C4-2B (cell line): ENCODE measurements at regions not wholly inside any gene's neighbourhood (a gene's known extent, or its start where the extent isn't known, plus 50 kb on each side); places are given as distances from the start of the nearest gene placed in this dataset.
"Not testable (repeated sequence)": the region's sequence is repeated elsewhere in the genome, so short reads cannot be mapped to it uniquely, and the experiment has no call there.

Experiments used
- H3K27ac ChIP-seq: fragments of 450-650 bp; 2 replicates; pipeline ENCODE4 v1.5.1; 2017
- CTCF ChIP-seq: fragments of 450-650 bp; conservative IDR thresholded peaks from 2 replicates; pipeline ENCODE4 v1.5.1; 2017; ENCODE audit warnings: mild to moderate bottlenecking
- ZFX ChIP-seq: fragments of 450-650 bp; IDR thresholded peaks from 2 replicates; pipeline ENCODE4 v1.6.1; 2017

- no peak overlapping the region for H3K27ac ChIP-seq
- no peak for TF ChIP-seq ZFX
- no peak for TF ChIP-seq CTCF
Measured at GRCh38 chr2:51903728-51904127, 871.8 kb upstream of the NRXN1 start.

DNA sequence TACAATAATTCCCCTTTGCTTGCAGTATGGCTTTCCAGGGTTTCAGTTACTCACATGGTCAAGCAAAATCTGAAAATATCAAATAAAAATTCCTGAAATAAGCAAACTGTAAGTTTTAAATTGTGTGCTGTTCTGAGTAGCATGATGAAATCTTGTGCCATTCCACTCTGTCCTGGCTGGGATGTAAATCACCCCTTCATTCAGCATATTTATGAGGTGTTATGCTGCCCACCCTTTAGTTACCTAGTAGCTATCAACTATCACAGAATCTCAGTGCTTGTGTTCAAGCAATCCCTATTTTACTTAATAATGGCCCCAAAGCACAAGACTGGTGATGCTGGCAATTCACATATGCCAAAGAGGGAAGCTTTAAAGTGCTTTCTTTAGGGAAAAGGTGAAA, 867.7 kb upstream of the NRXN1 start:
- H3K27ac ChIP-seq, result no peak overlapping the region
- TF ChIP-seq ZFX (no peak), CTCF (no peak)

DNA sequence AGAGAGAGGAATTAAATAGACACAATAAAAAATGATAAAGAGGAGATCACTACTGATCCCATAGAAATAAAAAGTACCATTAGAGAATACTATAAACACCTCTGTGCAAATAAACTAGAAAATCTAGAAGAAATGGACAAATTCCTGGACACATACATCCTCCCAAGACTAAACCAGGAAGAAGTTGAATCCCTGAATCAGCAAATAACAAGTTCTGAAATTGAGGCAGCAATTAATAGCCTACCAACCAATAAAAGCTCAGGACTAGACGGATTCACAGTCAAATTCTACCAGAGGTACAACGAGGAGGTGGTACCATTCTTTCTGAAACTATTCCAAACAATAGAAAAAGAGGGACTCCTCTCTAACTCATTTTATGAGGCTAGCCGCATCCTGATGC, 862.7 kb upstream of the NRXN1 start:
- H3K27ac ChIP-seq, result not testable (repeated sequence)

DNA sequence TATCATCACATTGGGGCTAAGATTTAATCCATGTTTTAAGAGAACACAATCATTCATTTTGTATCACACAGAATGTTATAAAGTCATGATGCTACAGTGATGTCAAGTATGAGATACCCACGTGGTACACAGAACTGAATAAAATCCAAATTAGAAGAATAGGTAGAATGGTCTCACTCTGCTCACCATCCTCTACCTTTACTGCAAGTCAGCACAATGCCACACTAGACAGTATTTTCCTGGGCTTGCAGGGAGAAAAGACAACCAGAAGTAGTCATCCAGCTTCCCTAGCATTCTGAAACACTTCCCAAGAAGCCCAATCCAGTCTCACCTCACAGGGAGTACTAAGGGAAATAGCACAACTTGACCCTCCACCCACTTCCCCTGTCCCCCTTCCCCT, 856.2 kb upstream of the NRXN1 start:
- no peak overlapping the region for H3K27ac ChIP-seq
- TF ChIP-seq CTCF (no peak), ZFX (no peak)

GRCh38 chr2:51881673-51882072, 849.7 kb upstream of the NRXN1 start:
- TF ChIP-seq CTCF (no peak), ZFX (no peak)
- no peak overlapping the region for H3K27ac ChIP-seq

- TF ChIP-seq CTCF (no peak), ZFX (no peak)
- H3K27ac ChIP-seq, result no peak overlapping the region
Measured at GRCh38 chr2:51880153-51880552, 848.2 kb upstream of the NRXN1 start.

GRCh38 chr2:51866361-51866760, 834.4 kb upstream of the NRXN1 start:
- no peak for TF ChIP-seq CTCF
- H3K27ac ChIP-seq, result no peak overlapping the region

- no peak overlapping the region for H3K27ac ChIP-seq
- TF ChIP-seq ZFX (no peak), CTCF (no peak)
Measured at GRCh38 chr2:51859260-51859659, 827.3 kb upstream of the NRXN1 start.
